GM21619 (cell line): ENCODE measurements at regions not wholly inside any gene's neighbourhood (a gene's known extent, or its start where the extent isn't known, plus 50 kb on each side); places are given as distances from the start of the nearest gene placed in this dataset.

ENCODE experiments used
- ATAC-seq: cut with Tn5 transposase; IDR thresholded peaks from one replicate; pipeline ENCODE4 v1.9.1; 2021; ENCODE audit not compliant: unreplicated experiment

- no peak for ATAC-seq
Observed at GRCh38 chr4:23741681-23742191, 148.1 kb downstream of the PPARGC1A start.

DNA sequence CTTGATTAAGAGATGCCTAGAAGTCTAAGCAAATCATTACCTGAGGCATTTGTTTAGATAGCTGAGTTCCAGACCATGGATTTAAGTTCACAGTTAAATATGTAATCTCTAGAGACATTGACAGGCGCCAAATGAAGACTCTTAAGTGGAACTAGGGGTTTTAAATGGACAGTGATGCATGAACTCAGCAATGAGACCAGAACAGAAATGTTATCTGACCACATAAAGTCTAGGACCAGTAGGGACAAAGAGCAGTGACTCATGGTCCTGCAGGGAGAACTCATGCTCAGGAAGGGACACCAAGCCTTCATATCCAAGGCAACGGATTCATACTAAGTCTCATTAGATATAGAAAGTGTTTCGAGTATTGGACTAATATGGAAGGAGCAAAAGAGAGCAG is 152.3 kb downstream of the PPARGC1A start:
- ATAC-seq, result no peak

- ATAC-seq, result no peak
Observed at GRCh38 chr4:23736466-23736865, 153.4 kb downstream of the PPARGC1A start.

- ATAC-seq, result no peak
Observed at GRCh38 chr4:23734000-23734399, 155.8 kb downstream of the PPARGC1A start.

- ATAC-seq, result no peak
Observed at GRCh38 chr4:23733476-23733875, 156.4 kb downstream of the PPARGC1A start.

DNA sequence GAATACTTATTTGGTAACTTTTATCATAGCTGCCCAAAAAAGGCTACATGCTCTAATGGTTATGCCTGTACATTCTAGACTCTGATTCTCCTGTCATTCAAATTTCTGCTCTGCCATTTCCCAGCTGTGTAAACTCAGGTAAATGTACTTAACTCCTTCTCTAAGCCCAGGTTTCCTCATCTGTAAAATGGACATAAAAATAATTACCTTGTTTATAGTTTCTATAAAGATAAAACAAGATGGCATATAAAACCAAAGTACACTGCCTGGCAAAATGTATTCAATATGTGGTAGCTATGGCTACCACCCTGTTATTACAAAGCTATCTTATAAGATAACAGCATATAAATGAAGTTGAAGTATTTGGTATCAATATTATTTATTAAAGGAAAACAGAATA is 158.8 kb downstream of the PPARGC1A start:
- ATAC-seq, result no peak

DNA sequence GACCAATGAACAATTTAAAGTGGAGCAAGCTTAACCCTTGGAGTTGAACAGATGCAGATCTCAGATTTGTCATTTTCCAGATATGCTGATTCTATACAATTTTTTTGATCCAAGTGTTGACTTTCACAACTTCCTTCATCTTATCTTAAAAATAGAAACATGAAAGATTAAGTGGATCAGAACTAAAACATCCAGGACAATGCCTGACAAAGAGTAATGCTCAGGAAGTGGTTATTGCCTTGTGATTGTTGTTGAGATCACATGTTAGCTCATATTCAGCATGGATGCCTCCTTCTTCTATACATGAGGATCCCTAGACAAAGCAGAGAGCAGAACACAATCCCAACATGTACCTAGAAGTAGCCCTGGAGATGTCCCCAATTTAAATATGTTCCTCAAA is 160.9 kb downstream of the PPARGC1A start:
- ATAC-seq, result no peak

DNA sequence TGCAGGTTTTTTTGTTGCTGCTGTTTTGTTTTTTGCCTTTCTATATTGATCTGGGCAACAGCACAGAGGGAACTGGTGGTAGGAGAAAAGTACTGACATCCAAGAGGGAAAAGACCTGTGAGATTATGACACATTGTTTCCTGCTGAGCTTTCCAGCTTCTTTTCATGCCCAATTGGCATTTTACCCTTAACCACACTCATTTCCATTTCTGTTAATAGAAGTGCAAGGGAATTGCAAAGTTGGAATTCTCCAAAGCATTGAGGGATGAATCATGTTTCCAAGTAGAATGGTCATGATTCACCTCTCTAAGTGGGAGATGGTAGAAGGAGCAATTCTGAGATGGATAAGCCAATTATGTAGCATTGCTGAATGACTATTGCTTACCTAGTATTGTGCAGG is 161.5 kb downstream of the PPARGC1A start:
- ATAC-seq, result no peak

- no peak for ATAC-seq
Observed at GRCh38 chr4:23720556-23720955, 169.3 kb downstream of the PPARGC1A start.

DNA sequence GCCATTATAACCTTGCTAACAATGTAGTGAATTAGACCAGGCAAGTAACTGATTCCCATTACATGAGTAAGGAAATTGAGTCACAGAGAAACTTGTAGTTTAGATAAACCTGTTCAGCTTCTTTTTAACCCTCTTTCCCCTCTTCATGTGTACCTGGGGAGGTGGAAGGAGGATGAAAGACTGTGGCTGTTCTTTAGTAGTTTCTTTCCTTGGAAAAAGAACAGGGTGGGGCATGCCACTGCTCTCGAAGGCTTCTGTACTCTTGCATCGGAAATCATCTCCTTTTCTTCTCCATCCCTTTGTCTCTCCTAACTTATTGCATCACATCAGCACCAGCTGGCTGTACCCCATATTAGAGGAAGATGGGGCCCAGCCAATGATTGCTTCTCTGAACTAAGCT is 171.4 kb downstream of the PPARGC1A start:
- ATAC-seq, result no peak

DNA sequence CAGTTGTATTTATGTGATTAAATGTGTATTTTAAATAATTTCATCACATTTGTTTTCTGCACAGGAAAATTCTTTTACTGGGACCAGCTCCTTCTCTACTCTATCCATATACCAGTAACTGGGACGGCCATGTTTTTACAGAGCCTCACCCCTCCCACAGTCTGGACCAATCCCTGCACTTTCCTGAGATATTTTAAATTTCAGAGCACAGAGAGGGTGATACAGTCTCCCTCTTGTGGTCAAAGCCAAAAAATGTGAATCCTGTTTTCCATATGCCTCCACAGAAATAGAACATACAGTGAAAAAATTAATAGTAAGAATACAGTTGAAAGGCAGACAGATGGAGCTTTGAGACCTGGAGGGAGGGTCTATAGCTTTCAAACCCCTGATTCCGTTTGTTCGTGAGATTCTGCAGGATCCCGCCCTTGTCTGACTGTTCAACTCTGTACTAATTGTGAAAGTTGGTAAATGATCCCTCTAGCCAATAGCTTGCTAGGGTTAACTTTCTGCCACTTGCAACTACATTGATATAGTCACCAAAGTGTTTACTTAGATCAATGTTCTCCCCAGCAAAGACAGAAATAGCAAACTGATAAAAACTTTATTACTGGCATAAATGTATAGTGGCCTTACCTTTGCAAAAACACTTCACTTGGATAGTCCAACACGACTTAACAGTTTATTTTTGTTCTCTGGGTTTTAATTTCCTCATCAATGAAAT is 172.2 kb downstream of the PPARGC1A start:
- ATAC-seq, result no peak

GRCh38 chr4:23710298-23710697 is 179.5 kb downstream of the PPARGC1A start:
- ATAC-seq, result no peak

DNA sequence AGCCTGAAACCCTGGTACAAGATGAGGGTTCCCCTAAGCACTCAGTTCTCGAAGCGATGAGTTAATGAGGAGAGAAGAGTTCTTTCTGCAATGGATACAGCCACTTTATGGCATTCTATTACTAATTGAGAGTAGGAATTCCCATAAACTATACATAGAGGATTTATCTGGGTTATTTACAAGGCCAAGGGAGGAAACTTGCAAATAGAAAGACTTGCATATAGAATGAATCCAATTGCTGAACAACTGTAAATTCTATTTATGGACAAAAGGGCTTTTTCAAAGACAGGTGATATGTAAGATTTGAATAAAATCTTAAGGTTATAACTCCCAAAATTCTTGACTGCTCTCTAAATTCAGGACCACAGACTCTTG is 182.2 kb downstream of the PPARGC1A start:
- ATAC-seq, result no peak

- no peak for ATAC-seq
Observed at GRCh38 chr4:23706972-23707651, 182.7 kb downstream of the PPARGC1A start.

DNA sequence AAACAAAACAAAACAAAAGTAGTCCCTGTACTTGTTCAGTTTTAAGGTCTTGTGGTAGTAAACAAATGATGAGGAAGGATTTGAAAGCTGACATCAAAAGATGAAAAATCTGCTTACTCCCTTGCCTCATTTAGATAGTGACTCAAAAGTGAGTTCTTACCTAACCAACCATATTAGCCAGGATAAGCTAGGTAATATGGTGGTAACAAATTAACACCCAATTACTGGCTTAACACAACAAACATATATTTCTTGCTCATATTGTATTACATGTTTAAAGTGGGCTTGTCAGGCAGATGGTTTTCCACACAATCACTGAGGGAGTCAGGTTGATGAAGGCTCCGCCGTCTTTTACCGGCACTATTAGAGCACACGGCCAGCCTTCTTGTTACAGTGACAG is 189.7 kb downstream of the PPARGC1A start:
- ATAC-seq, result no peak

GRCh38 chr4:23697722-23698121 is 192.1 kb downstream of the PPARGC1A start:
- ATAC-seq, result no peak

GRCh38 chr4:23697001-23697528 is 192.8 kb downstream of the PPARGC1A start:
- no peak for ATAC-seq

DNA sequence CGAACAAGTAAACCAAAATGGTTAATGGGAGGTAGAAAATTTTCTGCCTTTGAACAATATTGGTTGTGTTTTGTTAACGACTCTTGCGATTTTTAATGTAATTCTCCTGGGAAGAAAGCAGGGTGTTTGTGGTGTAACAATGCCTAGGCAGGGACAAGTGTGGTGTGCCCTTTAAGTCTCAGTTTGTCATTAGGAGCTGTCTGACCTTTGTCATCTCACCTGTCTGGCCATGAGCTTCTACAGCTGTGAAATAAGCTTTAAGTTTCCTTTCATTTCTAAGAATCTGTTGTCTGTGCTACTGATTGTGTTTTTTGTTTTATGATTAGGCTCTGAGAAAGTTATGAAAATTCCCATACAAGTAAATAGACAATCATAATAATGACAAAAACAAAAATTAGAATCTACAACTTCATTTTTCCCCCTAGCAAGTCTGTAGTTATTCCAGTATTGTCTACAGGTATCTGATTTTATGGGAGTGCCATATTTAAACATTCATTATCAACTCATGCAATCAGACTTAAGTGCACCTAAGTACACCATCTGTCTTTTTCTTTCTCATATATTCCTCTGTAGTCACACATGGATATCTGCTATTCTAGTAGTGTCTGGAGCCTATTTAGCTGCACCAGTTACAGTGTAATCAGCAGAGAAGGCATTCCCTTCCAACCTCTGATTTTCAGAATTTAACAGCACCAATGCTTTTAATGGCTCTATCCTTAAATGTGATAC is 203.5 kb downstream of the PPARGC1A start:
- no peak for ATAC-seq

DNA sequence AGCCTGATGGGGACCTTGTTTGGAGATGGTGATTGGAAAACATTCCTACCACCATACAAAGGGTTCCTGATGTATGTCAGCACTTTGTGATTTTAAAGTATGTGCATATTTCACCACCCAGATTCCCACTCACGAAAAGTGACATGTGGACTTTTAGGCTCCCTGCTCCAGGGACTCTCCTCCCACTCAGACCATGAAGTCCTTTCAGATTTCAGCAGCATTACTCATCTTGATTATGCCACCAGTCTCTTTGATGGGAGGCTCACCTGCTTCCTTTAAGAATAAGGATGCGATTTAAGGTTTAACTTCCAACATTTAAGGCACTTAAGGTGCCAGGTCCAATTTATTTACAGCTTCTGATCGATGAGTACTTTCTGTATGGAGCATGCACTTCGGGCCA is 204.4 kb downstream of the PPARGC1A start:
- ATAC-seq, result no peak

DNA sequence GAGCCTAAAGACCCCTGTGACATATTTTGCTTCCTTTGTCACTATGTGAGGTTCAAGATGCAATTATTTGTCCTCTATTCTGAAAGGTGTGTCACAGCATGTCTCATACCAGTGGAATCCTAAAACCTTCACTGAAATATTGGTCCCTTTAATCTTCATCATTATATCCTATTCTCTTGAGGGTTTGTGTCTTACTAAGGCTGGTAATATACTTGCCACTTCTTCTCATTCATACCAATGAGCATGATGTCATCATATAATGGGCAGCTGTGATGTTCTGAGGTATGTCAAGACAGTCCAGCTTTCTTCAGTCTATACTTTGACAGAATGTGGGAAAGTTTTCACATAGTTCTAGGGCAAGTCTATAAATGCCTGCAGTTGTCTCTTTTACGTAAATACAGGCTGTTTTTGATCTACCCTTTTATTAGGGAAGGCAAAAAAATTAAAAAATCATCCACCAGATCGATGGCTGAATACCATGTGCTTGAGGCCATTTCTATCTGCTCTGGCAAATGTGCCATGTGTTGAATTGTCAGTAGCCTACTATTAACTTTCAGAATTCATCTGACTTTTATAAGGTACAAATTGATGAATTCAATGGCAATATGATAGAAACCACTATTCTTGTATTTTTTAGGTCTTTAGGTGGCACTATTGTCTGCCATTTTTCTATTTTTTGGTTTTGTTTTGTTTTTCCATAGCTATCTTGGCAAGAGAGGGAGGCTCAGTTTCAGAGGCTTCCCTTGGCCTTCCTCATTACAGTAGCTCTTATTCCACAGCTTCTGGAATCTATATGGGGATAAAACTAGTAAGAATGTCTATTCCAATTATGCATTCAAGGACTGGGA is 209.0 kb downstream of the PPARGC1A start:
- no peak for ATAC-seq

GRCh38 chr4:23674694-23675093 is 215.2 kb downstream of the PPARGC1A start:
- ATAC-seq, result no peak
